ENCODE measurements at regions not wholly inside any gene's neighbourhood (a gene's known extent, or its start where the extent isn't known, plus 50 kb on each side); places are given as distances from the start of the nearest gene placed in this dataset.
"Not testable (repeated sequence)": the region's sequence is repeated elsewhere in the genome, so short reads cannot be mapped to it uniquely, and the experiment has no call there.

- Histone ChIP-seq H3K4me1 (peaks cover 18% of the 10 kb centered on the region), H3K27ac (no peak overlapping the region), H3K4me3 (no peak overlapping the region), H3K36me3 (no peaks in the 10 kb centered on the region), H3K9me3 (replicated peaks) (no peaks in the 10 kb centered on the region), H3K27me3 (no peaks in the 10 kb centered on the region)
- no peak for DNase-seq
Measured at GRCh38 chr5:124001036-124001615, 489.1 kb downstream of the CSNK1G3 start.

- H3K4me3 ChIP-seq: no peak overlapping the region
- H3K4me1 ChIP-seq: peaks cover 18% of the 10 kb centered on the region
- DNase-seq: no peak
- H3K9me3 ChIP-seq (replicated peaks): no peaks in the 10 kb centered on the region
- H3K27ac ChIP-seq: no peak overlapping the region
- no peaks in the 10 kb centered on the region for H3K36me3 ChIP-seq
- H3K27me3 ChIP-seq: no peaks in the 10 kb centered on the region
Measured at GRCh38 chr5:124000538-124000937, 488.6 kb downstream of the CSNK1G3 start.

GRCh38 chr5:123997462-123998215 lies 485.7 kb downstream of the CSNK1G3 start:
- Histone ChIP-seq H3K9me3 (replicated peaks) (no peaks in the 10 kb centered on the region), H3K27me3 (no peaks in the 10 kb centered on the region), H3K36me3 (no peaks in the 10 kb centered on the region), H3K27ac (peak overlapping the region; percentile 25), H3K4me1 (peaks cover 18% of the 10 kb centered on the region), H3K4me3 (peak overlapping the region; percentile 5; the same call in 1 of the 2 replicates)
- DNase-seq: peak; percentile 21 to 51

GRCh38 chr5:123997064-123997461 lies 485.1 kb downstream of the CSNK1G3 start:
- Histone ChIP-seq H3K27me3 (no peaks in the 10 kb centered on the region), H3K9me3 (replicated peaks) (no peaks in the 10 kb centered on the region), H3K27ac (no peak overlapping the region; the same call in 1 of the 2 replicates), H3K36me3 (no peaks in the 10 kb centered on the region), H3K4me3 (no peak overlapping the region), H3K4me1 (peaks cover 18% of the 10 kb centered on the region)
- peak in 1 of 2 experiments; percentile 20 for DNase-seq

- H3K9me3 ChIP-seq (replicated peaks): no peaks in the 10 kb centered on the region
- no peak for DNase-seq
- peaks cover 9% of the 10 kb centered on the region for H3K4me1 ChIP-seq
- no peaks in the 10 kb centered on the region for H3K36me3 ChIP-seq
- no peak overlapping the region for H3K4me3 ChIP-seq
- H3K27me3 ChIP-seq: no peaks in the 10 kb centered on the region
- H3K27ac ChIP-seq: no peak overlapping the region
Measured at GRCh38 chr5:123992641-123993040, 480.7 kb downstream of the CSNK1G3 start.

GRCh38 chr5:123987956-123988355 lies 476.0 kb downstream of the CSNK1G3 start:
- Histone ChIP-seq H3K4me1 (no peaks in the 10 kb centered on the region), H3K27me3 (no peaks in the 10 kb centered on the region), H3K9me3 (replicated peaks) (no peaks in the 10 kb centered on the region; the same call in none of the 2 replicates), H3K4me3 (no peak overlapping the region), H3K36me3 (no peaks in the 10 kb centered on the region), H3K27ac (no peak overlapping the region)
- no peak for DNase-seq

GRCh38 chr5:123976379-123977033 lies 464.5 kb downstream of the CSNK1G3 start:
- no peaks in the 10 kb centered on the region for H3K4me1 ChIP-seq
- H3K4me3 ChIP-seq: no peak overlapping the region
- no peak for DNase-seq
- H3K9me3 ChIP-seq (replicated peaks): no peaks in the 10 kb centered on the region
- H3K27ac ChIP-seq: no peak overlapping the region
- no peaks in the 10 kb centered on the region for H3K27me3 ChIP-seq
- no peaks in the 10 kb centered on the region for H3K36me3 ChIP-seq

- H3K36me3 ChIP-seq; H3K27ac ChIP-seq; H3K4me3 ChIP-seq; H3K27me3 ChIP-seq; DNase-seq; H3K4me1 ChIP-seq; H3K9me3 ChIP-seq (replicated peaks): not testable (repeated sequence)
Measured at GRCh38 chr5:123975521-123975920, 463.5 kb downstream of the CSNK1G3 start.

- Histone ChIP-seq H3K9me3 (replicated peaks) (no peaks in the 10 kb centered on the region), H3K36me3 (no peaks in the 10 kb centered on the region), H3K4me3 (no peak overlapping the region), H3K27me3 (no peaks in the 10 kb centered on the region), H3K27ac (no peak overlapping the region), H3K4me1 (no peaks in the 10 kb centered on the region)
- no peak for DNase-seq
Measured at GRCh38 chr5:123966781-123967180, 454.8 kb downstream of the CSNK1G3 start.

- H3K9me3 ChIP-seq (replicated peaks): no peaks in the 10 kb centered on the region
- no peaks in the 10 kb centered on the region for H3K36me3 ChIP-seq
- H3K4me3 ChIP-seq: no peak overlapping the region
- no peaks in the 10 kb centered on the region for H3K27me3 ChIP-seq
- no peaks in the 10 kb centered on the region for H3K4me1 ChIP-seq
- DNase-seq: no peak
- H3K27ac ChIP-seq: no peak overlapping the region
Measured at GRCh38 chr5:123965626-123966025, 453.6 kb downstream of the CSNK1G3 start.

- H3K4me1 ChIP-seq: no peaks in the 10 kb centered on the region
- no peaks in the 10 kb centered on the region for H3K27me3 ChIP-seq
- no peak overlapping the region for H3K27ac ChIP-seq
- no peak for DNase-seq
- H3K9me3 ChIP-seq (replicated peaks): no peaks in the 10 kb centered on the region
- no peaks in the 10 kb centered on the region for H3K36me3 ChIP-seq
- H3K4me3 ChIP-seq: no peak overlapping the region
Measured at GRCh38 chr5:123964884-123965283, 452.9 kb downstream of the CSNK1G3 start.

GRCh38 chr5:123960526-123960925 lies 448.5 kb downstream of the CSNK1G3 start:
- Histone ChIP-seq H3K36me3 (no peaks in the 10 kb centered on the region), H3K9me3 (replicated peaks) (no peaks in the 10 kb centered on the region), H3K4me1 (no peaks in the 10 kb centered on the region), H3K27me3 (no peaks in the 10 kb centered on the region), H3K4me3 (no peak overlapping the region), H3K27ac (no peak overlapping the region)
- DNase-seq: no peak

- Histone ChIP-seq H3K9me3 (replicated peaks) (no peaks in the 10 kb centered on the region; the same call in 1 of the 2 replicates), H3K4me3 (no peak overlapping the region), H3K27ac (peak overlapping the region; percentile 25), H3K4me1 (peaks cover 15% of the 10 kb centered on the region), H3K27me3 (no peaks in the 10 kb centered on the region), H3K36me3 (no peaks in the 10 kb centered on the region)
- DNase-seq: peak; percentile 45 to 71
Measured at GRCh38 chr5:123951582-123951977, 439.6 kb downstream of the CSNK1G3 start.

- H3K27me3 ChIP-seq: no peaks in the 10 kb centered on the region
- no peak overlapping the region for H3K27ac ChIP-seq
- no peaks in the 10 kb centered on the region; the same call in 1 of the 2 replicates for H3K9me3 ChIP-seq (replicated peaks)
- no peak for DNase-seq
- no peaks in the 10 kb centered on the region for H3K36me3 ChIP-seq
- no peak overlapping the region for H3K4me3 ChIP-seq
- peaks cover 15% of the 10 kb centered on the region for H3K4me1 ChIP-seq
Measured at GRCh38 chr5:123950701-123951581, 439.0 kb downstream of the CSNK1G3 start.

Measured in SJCRH30 (cell line).